ENCODE measurements at regions not wholly inside any gene's neighbourhood (a gene's known extent, or its start where the extent isn't known, plus 50 kb on each side); places are given as distances from the start of the nearest gene placed in this dataset.

GRCh38 chr20:60361761-60362395, 403.7 kb downstream of the CDH26 start:
- no peaks in the 10 kb centered on the region for H3K9me2 ChIP-seq (replicated peaks; ENCODE audit: insufficient read depth, low read length)
- H3K4me3 ChIP-seq (ENCODE audit: insufficient read depth, low read length, poor library complexity, severe bottlenecking), result no peak overlapping the region
- no peaks in the 10 kb centered on the region for H3F3A ChIP-seq (ENCODE audit: insufficient read depth)
- no peaks in the 10 kb centered on the region for H3K36me3 ChIP-seq (ENCODE audit: low read length)
- no peaks in the 10 kb centered on the region for H4K20me1 ChIP-seq (ENCODE audit: low read depth, low read length)
- no peak overlapping the region for H2AFZ ChIP-seq (ENCODE audit: low read depth, low read length, severe bottlenecking)
- TF ChIP-seq CTCF (IDR thresholded peaks at IDR 0.05; ENCODE audit: insufficient read depth, low read length, poor library complexity, severe bottlenecking) (no peak), EZH2phosphoT487 (conservative IDR thresholded peaks at IDR 0.05; ENCODE audit: low read length) (no peak)
- no peak overlapping the region for H3K9ac ChIP-seq (ENCODE audit: low read length)
- H3K27ac ChIP-seq (ENCODE audit: low read depth, low read length), result no peak overlapping the region
- H3K9me3 ChIP-seq (ENCODE audit: insufficient read depth, low read length), result no peaks in the 10 kb centered on the region
- H3K79me2 ChIP-seq (ENCODE audit: insufficient read depth, low read length), result no peaks in the 10 kb centered on the region
- H3K4me2 ChIP-seq (ENCODE audit: low read depth, low read length, poor library complexity, severe bottlenecking), result no peak overlapping the region
- H3K27me3 ChIP-seq (ENCODE audit: low read length), result no peaks in the 10 kb centered on the region

GRCh38 chr20:60362531-60362930, 404.3 kb downstream of the CDH26 start:
- H3K27me3 ChIP-seq (ENCODE audit: low read length), result no peaks in the 10 kb centered on the region
- no peaks in the 10 kb centered on the region for H3K9me2 ChIP-seq (replicated peaks; ENCODE audit: insufficient read depth, low read length)
- no peaks in the 10 kb centered on the region for H3K79me2 ChIP-seq (ENCODE audit: insufficient read depth, low read length)
- H4K20me1 ChIP-seq (ENCODE audit: low read depth, low read length), result no peaks in the 10 kb centered on the region
- no peak for TF ChIP-seq EZH2phosphoT487 (conservative IDR thresholded peaks at IDR 0.05; ENCODE audit: low read length)
- no peak for TF ChIP-seq CTCF (IDR thresholded peaks at IDR 0.05; ENCODE audit: insufficient read depth, low read length, poor library complexity, severe bottlenecking)
- H3K36me3 ChIP-seq (ENCODE audit: low read length), result no peaks in the 10 kb centered on the region
- no peak overlapping the region for H3K4me2 ChIP-seq (ENCODE audit: low read depth, low read length, poor library complexity, severe bottlenecking)
- no peak overlapping the region for H3K4me3 ChIP-seq (ENCODE audit: insufficient read depth, low read length, poor library complexity, severe bottlenecking)
- no peaks in the 10 kb centered on the region for H3K9me3 ChIP-seq (ENCODE audit: insufficient read depth, low read length)
- H3F3A ChIP-seq (ENCODE audit: insufficient read depth), result no peaks in the 10 kb centered on the region
- H3K9ac ChIP-seq (ENCODE audit: low read length), result no peak overlapping the region
- H2AFZ ChIP-seq (ENCODE audit: low read depth, low read length, severe bottlenecking), result no peak overlapping the region
- no peak overlapping the region for H3K27ac ChIP-seq (ENCODE audit: low read depth, low read length)

- Histone ChIP-seq H3F3A (ENCODE audit: insufficient read depth) (no peaks in the 10 kb centered on the region), H3K27me3 (ENCODE audit: low read length) (no peaks in the 10 kb centered on the region), H3K4me3 (ENCODE audit: insufficient read depth, low read length, poor library complexity, severe bottlenecking) (no peak overlapping the region), H3K9me2 (replicated peaks; ENCODE audit: insufficient read depth, low read length) (no peaks in the 10 kb centered on the region), H3K36me3 (ENCODE audit: low read length) (no peaks in the 10 kb centered on the region), H3K27ac (ENCODE audit: low read depth, low read length) (no peak overlapping the region), H3K4me2 (ENCODE audit: low read depth, low read length, poor library complexity, severe bottlenecking) (no peak overlapping the region), H3K79me2 (ENCODE audit: insufficient read depth, low read length) (no peaks in the 10 kb centered on the region), H4K20me1 (ENCODE audit: low read depth, low read length) (no peaks in the 10 kb centered on the region), H2AFZ (ENCODE audit: low read depth, low read length, severe bottlenecking) (no peak overlapping the region), H3K9ac (ENCODE audit: low read length) (no peak overlapping the region), H3K9me3 (ENCODE audit: insufficient read depth, low read length) (no peaks in the 10 kb centered on the region)
- TF ChIP-seq EZH2phosphoT487 (conservative IDR thresholded peaks at IDR 0.05; ENCODE audit: low read length) (no peak), CTCF (IDR thresholded peaks at IDR 0.05; ENCODE audit: insufficient read depth, low read length, poor library complexity, severe bottlenecking) (no peak)
Observed at GRCh38 chr20:60363698-60364097, 405.5 kb downstream of the CDH26 start.
